COLO829 (cell line): ENCODE measurements at regions not wholly inside any gene's neighbourhood (a gene's known extent, or its start where the extent isn't known, plus 50 kb on each side); places are given as distances from the start of the nearest gene placed in this dataset.

Experiments used
- DNase-seq: peaks from one replicate; pipeline ENCODE4 v3.0.0; 2012; ENCODE audit warnings: low spot score

DNA sequence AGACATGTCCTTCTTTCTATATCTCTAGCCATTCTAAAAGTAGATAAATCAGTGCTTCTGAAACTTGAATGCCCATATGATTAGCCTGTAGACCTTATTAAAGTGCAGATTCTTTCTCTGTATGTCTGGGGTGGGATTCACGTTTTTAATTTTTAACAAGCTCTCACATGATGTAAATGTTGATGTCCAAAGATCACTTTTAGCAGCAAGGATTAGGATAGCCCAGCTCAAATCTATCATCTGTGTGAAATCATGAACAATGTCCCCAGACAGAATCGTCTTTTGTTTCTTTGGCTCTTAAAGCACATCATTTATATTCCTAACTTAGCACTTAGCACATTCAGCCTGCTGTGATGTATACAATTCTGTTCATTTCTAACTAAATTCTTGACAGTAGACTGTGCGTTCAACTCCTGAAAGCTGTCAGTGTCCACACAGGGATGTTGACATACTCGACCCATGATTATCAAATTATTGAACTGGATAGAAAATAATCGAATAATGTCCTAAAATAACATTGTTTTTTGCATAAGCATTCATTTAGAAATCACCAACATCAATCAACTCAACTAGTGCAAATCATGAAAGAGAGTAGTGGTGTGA is 102.1 kb upstream of the MLIP start:
- DNase-seq, result no peak

DNA sequence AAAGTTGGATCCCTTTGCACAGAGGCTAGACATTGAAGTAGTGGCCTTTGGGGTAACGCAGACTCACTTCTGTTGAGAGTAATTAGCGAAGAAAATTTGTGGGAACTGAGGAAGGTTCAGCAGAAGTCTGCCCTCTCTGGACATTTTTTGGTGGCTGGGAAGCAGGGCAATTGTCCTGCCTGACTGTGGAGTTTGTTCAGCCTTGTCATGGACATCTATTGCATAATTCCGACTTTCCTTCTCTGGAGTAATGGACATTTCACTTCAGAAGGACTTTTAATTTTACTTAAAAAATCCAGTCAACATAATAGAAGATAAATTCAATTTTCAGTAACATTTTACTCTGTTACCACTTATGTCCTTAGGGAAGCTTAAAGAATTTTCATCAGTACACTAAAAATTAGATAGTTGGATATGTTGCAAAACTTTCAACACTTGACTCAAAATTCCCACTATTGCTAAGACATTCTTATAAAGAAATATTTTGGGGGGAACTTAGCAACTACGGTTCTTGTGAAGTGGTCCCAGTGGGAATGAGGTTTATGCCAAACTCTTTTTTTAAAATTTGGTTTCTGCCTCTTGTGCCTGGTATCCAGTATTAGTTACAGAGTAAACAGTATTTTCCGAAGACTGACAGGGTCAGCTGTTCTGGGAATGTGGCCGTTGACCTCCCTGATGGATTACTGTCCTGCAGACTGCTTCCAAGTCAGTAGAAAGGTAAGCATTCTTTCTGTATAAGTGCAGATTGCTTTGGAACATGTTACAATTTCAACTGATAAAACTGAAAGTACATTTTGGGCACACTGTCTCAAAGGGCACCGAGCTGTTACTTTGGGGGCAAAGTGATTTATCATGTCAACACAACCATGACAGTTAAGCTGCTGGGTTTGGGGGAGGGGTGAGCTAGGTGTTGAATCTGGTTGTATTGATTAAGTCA is 100.6 kb upstream of the MLIP start:
- no peak for DNase-seq

DNA sequence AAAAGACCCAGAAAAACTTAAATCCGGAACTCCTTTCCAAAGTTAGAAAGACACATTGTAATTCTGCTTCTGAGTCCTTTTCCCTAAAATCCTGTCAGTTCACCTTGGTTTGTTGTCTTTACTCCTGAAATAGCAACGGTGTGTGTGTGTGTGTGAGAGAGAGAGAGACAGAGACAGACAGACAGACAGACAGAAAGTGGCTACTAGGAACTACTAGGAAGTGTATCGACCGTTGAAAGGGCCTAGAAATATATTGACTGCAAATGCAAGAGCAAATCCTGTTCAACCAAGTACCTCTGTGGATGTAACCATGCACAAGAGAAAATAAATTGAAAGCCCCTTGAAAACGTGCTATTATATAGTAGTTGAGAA is 100.0 kb upstream of the MLIP start:
- no peak for DNase-seq

DNA sequence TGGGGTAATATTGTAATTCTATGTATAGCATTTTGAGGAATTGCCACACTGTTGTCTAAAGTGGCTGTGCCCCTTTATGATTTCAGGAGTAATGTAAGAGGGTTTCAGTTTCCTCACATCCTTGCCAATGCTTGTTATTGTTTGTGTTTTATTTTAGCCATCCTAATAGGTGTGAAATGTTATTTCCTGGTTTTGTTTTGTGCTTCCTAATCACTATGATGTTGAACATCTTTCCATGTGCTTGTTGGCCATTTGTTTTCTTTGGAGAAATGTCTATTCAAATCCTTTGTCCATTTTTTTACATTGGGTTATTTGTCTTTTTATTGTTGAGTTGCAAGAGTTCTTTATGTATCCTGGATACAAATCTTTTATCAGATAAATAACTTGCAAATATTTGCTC is 97.3 kb upstream of the MLIP start:
- no peak for DNase-seq

DNA sequence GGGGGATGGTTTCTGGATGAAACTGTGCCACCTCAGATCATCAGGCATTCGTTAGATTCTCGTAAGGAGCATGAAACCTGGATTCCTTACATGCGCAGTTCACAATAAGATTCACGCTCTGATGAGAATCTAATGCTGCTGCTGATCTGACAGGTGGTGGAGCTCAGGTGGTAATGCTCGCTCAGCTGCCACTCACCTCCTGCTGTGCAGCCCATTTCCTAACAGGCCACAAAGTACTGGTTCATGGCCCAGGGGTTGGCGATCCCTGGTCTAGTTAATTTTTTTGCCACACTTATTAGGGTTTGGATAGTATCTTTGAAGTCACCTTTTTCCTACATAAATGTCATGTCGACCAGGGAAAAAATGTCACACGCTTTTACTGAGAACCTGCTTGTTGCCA is 96.8 kb upstream of the MLIP start:
- DNase-seq, result no peak

DNA sequence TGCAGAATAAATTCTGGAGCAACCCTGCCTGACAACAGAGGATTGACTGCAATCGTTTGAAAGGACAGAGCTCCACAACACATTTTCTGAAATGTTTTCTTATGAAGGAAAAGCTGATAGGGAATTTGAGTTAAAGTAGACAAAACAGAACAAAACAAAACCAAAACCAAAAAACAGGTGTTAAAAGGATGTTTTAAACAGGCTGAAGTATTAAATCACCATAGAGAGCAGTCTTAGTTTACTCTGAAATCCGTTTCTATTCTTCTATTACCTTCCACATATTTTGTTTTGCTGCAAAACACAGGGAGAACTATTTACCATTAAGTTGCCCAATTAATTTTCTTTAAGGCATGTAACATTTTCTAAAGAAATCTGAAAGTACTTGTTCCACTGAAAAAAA is 93.4 kb upstream of the MLIP start:
- DNase-seq, result no peak

DNA sequence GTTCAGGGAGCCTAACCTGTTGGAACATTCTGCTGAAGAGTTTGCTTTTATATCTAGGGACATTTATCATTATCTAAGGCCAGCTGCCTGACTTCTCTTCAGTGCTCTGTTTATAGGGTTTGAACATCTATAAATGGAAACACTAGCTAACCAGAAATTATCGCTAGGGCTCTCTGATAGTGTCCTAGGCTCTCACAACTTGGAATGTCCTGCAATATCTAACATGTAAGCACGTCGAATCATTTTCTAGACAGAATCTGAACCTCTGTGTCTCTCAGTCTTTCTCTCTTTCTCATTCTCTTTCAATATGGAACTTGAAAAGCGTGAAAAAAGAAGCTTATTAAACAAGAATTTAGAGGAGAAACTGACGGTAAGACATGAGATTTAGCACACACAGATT is 92.5 kb upstream of the MLIP start:
- DNase-seq, result no peak

DNA sequence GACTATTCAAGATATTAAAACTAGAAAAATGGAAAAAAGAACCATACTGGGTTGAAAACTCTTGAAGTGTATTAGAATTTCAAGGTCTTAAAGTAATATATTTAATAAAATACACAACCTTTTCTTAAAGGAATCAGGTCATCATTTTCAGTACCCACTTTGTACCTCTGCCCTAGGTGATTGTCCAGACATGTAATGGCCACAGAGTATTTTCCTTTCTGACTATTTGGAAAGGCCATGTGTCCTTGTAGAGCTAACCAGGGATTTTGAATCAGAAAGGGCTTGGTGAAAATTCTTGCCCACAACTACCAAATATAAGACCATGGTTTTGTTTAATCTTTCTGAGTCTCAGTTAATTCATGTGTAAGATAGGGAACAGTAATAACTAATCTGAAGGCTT is 91.4 kb upstream of the MLIP start:
- no peak for DNase-seq

DNA sequence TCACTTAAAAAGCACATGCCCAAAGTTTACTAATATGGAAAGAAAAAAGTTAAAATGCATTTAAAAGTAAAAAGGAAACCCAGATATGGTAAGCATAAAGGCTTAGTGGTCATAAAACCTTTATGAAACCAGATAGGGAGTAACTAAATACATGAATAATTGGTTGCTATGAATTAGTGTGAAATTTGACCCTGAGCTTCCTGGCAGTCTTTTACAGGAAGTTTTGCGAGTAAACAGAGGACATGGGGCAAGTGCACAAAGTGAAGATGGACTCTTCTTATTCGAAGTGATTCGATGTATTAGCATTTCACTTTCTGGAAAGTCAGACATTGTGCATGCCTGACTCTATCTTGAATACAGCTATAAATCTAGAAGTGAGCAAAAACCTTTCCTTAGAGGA is 90.9 kb upstream of the MLIP start:
- DNase-seq, result no peak

DNA sequence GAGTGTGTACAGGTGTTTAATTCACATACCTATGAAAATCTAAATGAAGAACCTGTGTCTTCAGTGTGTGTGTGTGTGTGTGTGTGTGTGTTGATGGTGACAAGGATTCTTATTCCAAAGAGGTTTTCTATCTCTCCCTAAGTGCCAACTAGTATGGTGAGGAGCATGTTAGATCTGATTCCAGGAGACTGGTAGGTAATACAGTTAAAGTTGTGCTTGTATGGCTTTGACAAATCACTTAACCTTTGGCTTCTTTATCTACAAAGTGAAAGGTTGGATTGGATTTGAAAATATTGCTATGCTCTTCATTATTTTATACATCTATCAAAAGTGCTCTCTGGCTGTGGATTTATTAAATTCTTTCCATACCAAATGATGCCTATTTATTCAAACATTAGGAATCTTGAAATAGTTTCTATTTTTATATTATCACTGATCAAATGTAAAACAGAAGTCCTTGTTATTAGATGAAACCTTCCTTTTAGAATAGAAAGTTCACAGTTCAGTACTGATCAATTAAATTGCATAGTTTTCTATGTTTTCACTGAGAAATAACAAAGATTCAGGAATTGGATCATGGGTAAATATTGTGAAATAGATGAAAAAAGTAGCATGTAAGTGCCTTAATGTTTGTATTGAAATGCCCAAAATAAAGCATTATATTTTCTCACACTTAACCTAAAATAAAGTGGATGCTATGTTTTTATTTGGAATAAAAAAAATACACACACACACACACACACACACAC is 84.4 kb upstream of the MLIP start:
- DNase-seq, result no peak

DNA sequence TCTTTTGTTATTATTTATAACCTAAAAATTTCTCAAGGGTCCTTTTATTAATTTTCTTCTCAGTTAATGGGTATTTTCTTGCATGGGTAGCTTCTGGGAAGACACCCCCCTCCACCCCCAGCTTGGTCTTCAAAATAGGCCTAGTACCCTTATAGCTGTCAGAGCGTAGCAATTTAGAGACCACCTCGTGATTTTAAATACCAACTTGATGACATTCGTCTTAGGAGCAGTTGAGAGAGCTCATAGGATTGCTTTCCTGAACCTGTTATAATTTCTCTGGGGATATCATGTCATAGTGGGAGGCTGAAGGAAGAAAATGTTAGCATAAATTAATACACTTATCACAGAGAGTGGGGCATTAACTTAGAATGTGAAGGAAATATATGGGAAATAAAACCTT is 83.1 kb upstream of the MLIP start:
- DNase-seq, result no peak

DNA sequence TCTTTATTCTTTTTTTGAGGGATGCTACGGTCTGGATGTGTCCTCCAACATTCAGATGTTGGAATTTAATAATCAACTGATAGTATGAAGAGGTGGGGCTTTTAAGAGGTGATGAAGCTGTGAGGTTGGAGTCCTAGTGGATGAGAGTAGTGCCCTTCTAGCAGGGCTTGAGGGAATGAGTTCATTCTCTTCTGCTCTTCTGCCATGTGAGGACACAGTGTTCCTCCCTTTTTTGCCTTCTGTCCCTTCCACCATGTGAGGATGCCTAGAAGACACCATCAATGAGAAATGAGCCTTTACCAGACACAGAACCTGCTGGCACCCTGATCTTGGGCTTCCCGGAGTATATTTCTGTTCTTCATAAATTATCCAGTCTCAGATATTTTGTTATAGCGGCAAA is 82.1 kb upstream of the MLIP start:
- no peak for DNase-seq

DNA sequence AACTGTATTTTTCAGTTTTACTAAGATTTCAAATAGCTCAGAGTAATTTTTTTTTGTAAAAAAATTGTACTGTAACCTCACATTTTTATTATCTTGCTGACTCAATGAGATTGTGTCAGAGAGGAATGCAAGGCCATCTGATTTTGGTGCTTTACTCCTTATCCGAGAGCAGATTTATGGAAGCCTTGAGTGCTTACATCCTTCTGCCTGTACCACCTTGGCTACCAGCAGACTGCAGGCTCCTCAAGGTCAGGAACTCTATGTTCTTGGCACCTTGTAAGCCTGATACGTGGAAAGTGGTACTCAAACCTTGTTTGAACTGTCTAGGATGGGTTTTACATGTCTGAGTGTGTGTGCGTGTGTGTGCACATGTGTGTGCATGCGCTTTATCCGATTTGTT is 80.1 kb upstream of the MLIP start:
- no peak for DNase-seq

DNA sequence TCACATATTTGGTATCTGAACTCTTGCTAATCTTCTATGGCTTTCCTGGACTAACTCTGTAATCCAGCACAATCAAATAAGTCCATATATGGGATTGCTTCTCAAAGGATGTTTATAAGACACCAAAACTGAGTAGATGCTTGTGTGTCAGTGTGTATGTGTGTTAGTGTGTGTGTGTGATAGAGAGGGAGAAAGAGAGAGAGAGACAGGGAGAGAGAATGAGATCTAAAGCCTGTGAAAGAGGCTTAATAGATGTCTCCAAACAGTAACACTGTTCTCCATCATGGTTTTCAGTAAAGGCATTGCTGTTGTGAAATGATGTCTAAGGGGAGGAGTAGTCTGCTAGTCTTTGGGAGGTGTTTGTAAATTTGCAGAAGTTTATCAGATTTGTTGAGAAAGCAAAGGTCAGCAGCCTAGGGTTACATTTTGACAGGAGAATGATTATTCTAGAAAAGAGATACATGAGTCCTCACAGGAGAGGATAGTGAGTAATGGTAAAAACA is 73.9 kb upstream of the MLIP start:
- no peak for DNase-seq

DNA sequence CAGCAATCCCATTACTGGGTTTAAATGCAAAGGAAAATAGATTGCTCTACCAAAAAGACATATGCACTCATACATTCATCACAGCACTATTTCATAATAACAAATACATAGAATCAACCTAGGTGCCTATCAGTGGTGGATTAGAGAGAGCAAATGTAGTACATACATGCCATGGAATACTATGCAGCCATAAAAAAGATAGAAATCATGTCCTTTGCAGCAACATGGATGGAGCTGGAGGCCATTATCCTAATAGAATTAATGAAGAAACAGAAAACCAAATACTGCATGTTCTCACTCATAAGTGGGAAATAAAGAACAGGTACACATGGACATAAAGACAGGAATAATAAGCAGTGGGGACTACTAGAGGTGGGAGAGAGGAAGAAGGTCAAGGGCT is 70.7 kb upstream of the MLIP start:
- no peak for DNase-seq

DNA sequence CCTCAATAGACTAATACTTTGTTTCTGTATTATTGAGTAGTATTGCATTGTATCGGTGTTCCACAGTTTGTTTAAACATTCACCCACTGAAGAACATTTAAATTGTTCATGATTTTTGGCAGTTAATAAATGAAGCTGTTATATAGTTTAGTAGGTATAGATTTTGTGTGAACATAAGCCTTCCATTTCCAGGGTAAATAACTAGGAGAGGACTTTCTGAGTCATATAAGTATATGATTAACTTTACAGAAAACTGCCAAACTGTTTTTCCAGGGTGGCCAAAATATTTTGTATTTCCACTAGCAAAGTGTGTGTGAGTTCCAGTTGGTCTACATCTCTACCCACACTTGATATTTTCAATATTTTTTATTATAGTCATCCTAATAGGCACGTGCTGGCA is 70.0 kb upstream of the MLIP start:
- no peak for DNase-seq

DNA sequence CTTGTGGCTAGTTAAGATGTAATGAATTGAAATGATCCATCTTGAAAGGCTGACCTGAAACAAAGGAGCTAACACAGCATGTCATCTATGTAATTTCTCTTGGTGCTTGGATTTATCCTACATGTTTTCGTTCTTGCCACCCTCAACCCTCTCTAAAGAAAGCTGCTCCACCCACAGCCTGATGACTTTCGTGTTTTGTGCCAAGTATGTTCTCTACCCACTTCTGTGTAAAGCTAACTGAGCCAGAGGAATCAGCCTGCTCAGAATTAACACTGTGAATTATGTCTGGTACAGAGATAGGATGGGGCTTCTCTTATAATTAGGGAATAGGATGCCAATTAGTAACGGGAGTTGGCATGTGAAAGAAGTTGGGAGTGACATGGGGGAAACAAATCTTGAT is 67.9 kb upstream of the MLIP start:
- no peak for DNase-seq

DNA sequence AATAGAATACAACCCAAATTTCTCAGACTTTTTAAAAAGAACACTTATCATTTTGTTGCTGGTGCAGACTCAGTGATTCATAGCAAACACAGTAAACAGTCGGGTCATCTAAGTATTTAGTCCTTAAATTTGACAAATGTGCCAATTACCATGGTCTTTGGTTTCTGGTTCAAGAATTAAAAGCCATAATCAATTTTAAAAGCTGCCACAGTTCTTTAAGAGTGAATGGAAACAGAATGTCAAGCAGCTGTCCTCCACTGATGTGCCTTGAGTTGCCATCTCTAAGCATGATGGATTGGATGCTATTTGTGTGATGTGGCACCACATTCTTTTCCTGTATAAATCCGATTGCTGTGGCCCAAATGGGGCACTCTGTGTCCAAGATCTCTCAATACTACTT is 67.2 kb upstream of the MLIP start:
- no peak for DNase-seq

DNA sequence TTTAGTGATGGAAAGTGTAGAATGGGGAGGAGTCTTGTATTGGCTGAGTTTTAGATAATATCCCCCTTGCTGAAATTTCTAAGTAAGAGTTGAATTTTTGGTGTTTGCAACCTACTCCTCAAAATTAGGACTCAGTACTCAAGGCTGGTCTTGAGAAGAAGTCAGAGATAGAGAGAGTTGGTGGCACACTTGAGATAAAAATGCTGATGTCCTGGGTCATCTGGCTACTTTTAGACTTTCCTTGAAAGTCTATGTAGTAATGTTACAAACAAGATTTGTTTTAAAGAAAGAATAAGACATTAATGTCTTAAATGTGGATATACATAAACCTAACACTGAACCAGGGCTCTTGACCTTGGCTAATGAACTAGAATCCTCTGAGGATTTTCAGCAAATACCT is 62.5 kb upstream of the MLIP start:
- no peak for DNase-seq

DNA sequence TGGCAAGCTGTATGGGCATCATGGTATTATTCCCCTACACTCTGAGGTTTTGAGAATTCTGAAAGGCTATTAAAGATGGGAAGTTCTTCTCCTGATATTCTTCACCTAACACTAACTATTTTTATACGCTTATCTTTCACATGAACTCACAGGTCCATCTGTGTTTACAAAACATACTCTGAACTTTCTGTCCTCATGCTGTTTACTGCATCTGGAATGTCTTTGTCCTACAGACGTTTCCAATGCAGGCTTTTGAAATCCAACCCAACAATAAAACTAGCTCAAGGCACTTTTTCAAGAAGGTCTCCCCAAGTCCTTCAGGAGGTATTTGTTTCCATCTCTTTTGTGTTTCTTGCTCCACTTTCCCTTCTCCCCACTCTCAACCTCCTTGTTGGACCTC is 60.5 kb upstream of the MLIP start:
- no peak for DNase-seq

DNA sequence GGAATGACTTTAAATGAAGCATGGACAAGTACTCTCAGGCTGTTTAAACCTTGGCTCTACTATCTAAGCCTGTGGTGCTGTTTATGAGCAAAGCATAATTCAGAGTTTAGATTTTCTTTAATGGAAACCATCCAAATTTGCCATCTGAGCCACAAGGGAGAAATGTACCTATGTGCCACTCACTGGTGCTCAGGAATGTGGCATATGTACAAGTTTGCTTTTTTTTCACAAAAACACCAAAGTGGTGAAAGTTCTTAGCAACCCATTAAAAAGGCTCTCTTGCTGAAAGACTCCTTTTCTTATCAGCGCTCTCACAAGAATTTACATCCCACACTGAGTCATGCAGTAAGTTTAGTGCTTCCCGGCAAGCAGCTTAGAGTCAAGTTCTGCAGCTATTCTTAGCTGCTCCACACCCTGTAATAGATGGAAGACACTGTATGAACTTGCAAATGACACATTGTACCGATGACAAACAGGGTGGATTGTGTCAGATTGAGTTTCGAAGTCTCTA is 57.3 kb upstream of the MLIP start:
- DNase-seq, result peak; percentile 75

DNA sequence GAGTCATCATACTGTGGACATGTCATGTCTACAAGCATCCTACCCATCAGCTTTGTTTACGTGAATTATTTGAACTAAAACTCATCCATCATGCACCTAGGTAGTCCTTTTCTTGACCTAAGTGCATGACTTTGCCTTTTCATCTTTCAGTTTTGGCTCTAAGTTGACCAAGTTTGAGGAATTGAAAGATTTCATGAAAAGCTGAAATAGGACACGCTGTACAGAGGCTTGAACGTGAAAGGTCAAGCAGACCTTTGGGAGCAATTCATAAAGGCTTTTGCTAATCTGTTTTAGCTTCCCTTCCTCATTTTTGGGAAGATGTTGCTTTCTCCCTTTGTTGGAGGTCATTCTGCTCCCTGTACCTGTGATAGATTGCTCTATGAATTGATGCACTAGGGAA is 55.1 kb upstream of the MLIP start:
- DNase-seq, result no peak

DNA sequence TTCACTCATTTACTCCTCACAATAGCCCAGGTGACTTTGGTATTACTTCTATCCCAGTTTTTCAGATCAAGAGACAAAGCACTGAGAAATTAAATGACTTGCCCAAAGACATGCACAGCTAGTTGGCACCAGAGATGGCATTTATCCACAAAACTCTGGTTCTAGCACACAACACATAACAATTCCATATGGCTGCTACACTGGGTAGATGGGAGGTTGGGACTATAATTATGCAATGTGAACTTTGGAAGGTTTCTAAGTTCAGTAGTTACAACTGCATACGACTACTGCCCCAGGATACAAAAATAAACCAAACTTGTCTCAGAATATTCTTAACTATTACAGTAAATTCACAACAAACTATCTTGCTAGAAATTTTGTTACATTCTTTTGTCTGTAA is 54.2 kb upstream of the MLIP start:
- DNase-seq, result no peak
